ENCODE measurements at regions not wholly inside any gene's neighbourhood (a gene's known extent, or its start where the extent isn't known, plus 50 kb on each side); places are given as distances from the start of the nearest gene placed in this dataset.
A peak's percentile ranks its signal among the peaks of the same experiment; 100 is the strongest.

DNA sequence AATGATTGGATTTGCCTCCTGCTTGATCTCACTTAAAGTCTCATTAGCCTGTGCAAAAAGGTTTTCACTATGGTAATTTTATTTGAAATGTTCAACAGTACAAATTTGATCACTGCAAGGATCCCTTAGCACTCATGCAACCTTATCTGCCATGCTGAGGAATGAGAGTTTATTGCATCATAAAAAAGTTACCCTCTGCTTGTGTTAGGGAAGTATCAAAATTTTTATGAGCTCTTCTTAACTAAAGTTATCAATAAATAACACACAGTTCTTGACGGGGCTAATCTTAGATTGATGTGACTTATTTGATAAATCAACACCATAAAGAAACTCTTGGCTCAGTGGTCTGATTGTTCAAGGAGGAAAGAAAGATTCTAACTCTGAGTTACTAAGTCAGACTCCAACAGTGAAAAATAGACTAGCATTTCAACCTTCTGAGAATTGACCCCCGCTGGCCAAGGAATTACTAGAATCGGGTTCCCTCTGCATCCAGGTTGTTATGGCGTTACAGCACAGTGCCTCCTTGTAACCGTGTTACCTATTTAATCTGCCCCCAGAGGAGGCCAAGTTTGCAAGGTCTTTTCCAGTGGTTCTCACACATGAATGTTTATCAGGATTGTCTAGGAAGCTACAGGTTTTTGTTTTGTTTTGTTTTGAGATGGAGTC lies 259.7 kb downstream of the CDCA7 start:
- Histone ChIP-seq H4K20me1 (ENCODE audit: low read depth) (no peaks in the 10 kb centered on the region), H3K36me3 (no peaks in the 10 kb centered on the region), H2AFZ (replicated peaks) (no peak overlapping the region), H3K4me2 (no peak overlapping the region), H3K4me3 (no peak overlapping the region), H3K27ac (no peak overlapping the region), H3K4me1 (peaks cover 9% of the 10 kb centered on the region), H3K9me3 (ENCODE audit: low read depth) (no peaks in the 10 kb centered on the region), H3K79me2 (ENCODE audit: low read depth) (no peaks in the 10 kb centered on the region), H3K9ac (no peak overlapping the region), H3K27me3 (no peaks in the 10 kb centered on the region), H3F3A (ENCODE audit: low read depth) (no peaks in the 10 kb centered on the region)
- peak overlapping the region; percentile 21 for H3K27ac Mint-ChIP-seq
- TF ChIP-seq EZH2 (IDR thresholded peaks at IDR 0.05) = no peak
- TF ChIP-seq, protein P1, sequence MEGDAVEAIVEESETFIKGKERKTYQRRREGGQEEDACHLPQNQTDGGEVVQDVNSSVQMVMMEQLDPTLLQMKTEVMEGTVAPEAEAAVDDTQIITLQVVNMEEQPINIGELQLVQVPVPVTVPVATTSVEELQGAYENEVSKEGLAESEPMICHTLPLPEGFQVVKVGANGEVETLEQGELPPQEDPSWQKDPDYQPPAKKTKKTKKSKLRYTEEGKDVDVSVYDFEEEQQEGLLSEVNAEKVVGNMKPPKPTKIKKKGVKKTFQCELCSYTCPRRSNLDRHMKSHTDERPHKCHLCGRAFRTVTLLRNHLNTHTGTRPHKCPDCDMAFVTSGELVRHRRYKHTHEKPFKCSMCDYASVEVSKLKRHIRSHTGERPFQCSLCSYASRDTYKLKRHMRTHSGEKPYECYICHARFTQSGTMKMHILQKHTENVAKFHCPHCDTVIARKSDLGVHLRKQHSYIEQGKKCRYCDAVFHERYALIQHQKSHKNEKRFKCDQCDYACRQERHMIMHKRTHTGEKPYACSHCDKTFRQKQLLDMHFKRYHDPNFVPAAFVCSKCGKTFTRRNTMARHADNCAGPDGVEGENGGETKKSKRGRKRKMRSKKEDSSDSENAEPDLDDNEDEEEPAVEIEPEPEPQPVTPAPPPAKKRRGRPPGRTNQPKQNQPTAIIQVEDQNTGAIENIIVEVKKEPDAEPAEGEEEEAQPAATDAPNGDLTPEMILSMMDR (IDR thresholded peaks at IDR 0.05) = no peak
- TF ChIP-seq EZH2phosphoT487 (IDR thresholded peaks at IDR 0.05) = no peak
- no peaks in the 10 kb centered on the region for H3K36me3 Mint-ChIP-seq
- H3K4me1 Mint-ChIP-seq = peaks cover 12% of the 10 kb centered on the region
- H3K27me3 Mint-ChIP-seq (ENCODE audit: insufficient read depth, low read depth) = no peaks in the 10 kb centered on the region
- H3K9me3 Mint-ChIP-seq = peaks cover 11% of the 10 kb centered on the region
- no peak for DNase-seq (ENCODE audit: low spot score)
- H3K4me3 Mint-ChIP-seq = no peak overlapping the region

DNA sequence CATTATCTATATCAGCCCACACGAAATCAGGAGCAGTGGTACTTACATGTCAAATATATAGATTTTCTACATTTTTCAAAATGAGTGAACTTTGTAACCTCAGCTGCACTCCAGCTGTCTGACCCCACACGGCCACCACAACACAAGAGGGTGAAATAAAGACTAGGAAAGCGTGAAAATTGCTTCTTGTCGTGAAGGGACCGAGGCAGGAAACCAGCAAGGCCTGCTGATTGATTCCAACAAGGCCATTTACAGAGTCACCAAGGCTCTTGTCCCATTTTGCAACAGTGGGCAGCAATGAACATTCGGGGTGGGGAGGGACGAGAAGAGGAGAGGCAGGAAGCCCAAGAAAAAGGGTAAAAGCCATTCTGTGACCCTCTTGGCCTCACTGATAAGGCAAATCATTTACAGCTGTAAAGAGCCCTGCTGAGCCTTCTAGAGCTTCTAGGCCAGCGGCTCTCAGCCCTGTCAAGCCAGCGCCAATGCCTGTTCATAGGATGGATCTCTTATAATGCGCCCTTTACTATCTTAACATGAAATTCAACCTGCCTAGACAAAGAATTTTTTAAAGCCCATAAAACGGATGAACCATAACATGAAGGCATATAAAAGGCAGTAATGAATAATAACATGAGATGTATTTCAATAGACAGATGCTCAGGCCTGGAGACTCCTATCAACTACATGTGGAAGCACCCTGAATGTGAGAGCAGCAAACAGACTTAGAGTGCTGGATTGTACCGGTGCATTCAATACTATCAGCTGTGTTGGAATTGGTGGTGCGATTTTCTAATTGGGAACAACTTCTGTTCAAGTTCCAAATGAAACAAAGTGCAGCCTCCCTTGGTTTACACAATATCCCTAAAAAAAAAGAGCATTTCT lies 269.0 kb downstream of the CDCA7 start:
- H3K4me1 Mint-ChIP-seq = peaks cover 19% of the 10 kb centered on the region
- Histone ChIP-seq H4K20me1 (ENCODE audit: low read depth) (no peaks in the 10 kb centered on the region), H3K27ac (no peak overlapping the region), H3K79me2 (ENCODE audit: low read depth) (no peaks in the 10 kb centered on the region), H3K36me3 (no peaks in the 10 kb centered on the region), H3K4me3 (no peak overlapping the region), H2AFZ (replicated peaks) (peak overlapping the region; percentile 26), H3F3A (ENCODE audit: low read depth) (no peaks in the 10 kb centered on the region), H3K27me3 (no peaks in the 10 kb centered on the region), H3K4me1 (peaks cover 8% of the 10 kb centered on the region), H3K9ac (no peak overlapping the region), H3K9me3 (ENCODE audit: low read depth) (no peaks in the 10 kb centered on the region), H3K4me2 (peak overlapping the region; percentile 21)
- DNase-seq (ENCODE audit: low spot score) = no peak
- H3K27ac Mint-ChIP-seq = peak overlapping the region; percentile 92
- peaks cover 10% of the 10 kb centered on the region for H3K27me3 Mint-ChIP-seq (ENCODE audit: insufficient read depth, low read depth)
- TF ChIP-seq, protein P1 (IDR thresholded peaks at IDR 0.05) = no peak
- TF ChIP-seq EZH2phosphoT487 (IDR thresholded peaks at IDR 0.05) (no peak), EZH2 (IDR thresholded peaks at IDR 0.05) (no peak)
- peaks cover 12% of the 10 kb centered on the region for H3K36me3 Mint-ChIP-seq
- no peak overlapping the region for H3K4me3 Mint-ChIP-seq
- peaks cover 24% of the 10 kb centered on the region for H3K9me3 Mint-ChIP-seq

DNA sequence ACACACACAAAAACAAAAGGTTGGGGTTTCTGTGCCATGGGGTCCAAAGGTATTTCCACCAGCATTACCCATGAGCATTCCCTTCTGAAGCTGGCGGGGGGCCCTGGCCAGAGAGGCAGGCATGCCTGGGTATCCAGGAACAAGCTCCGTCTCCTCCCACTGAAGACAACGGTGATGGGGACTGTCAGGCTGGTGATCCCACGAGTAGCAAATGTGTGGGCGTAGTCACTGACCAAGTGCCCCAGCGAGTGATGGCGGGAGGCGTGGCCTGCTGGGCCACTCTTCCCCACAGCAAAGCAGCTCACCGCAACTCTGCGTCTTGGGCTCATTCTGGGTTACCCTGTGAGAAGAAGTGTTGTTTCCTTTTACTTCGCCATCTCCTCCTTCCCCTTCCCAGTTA lies 270.6 kb downstream of the CDCA7 start:
- Mint-ChIP-seq H3K27me3 (ENCODE audit: insufficient read depth, low read depth) (peaks cover 15% of the 10 kb centered on the region), H3K36me3 (peaks cover 12% of the 10 kb centered on the region), H3K9me3 (peaks cover 22% of the 10 kb centered on the region), H3K27ac (no peak overlapping the region), H3K4me1 (peaks cover 19% of the 10 kb centered on the region), H3K4me3 (no peak overlapping the region)
- H2AFZ ChIP-seq (replicated peaks) = no peak overlapping the region
- no peak overlapping the region for H3K27ac ChIP-seq
- no peaks in the 10 kb centered on the region for H3K9me3 ChIP-seq (ENCODE audit: low read depth)
- no peak overlapping the region for H3K4me2 ChIP-seq
- no peak overlapping the region for H3K9ac ChIP-seq
- no peaks in the 10 kb centered on the region for H3F3A ChIP-seq (ENCODE audit: low read depth)
- TF ChIP-seq, protein P1 (IDR thresholded peaks at IDR 0.05) = no peak
- TF ChIP-seq EZH2 (IDR thresholded peaks at IDR 0.05) = no peak
- TF ChIP-seq EZH2phosphoT487 (IDR thresholded peaks at IDR 0.05) = no peak
- no peaks in the 10 kb centered on the region for H4K20me1 ChIP-seq (ENCODE audit: low read depth)
- no peaks in the 10 kb centered on the region for H3K36me3 ChIP-seq
- no peaks in the 10 kb centered on the region for H3K27me3 ChIP-seq
- DNase-seq (ENCODE audit: low spot score) = no peak
- peaks cover 8% of the 10 kb centered on the region for H3K4me1 ChIP-seq
- H3K79me2 ChIP-seq (ENCODE audit: low read depth) = no peaks in the 10 kb centered on the region
- H3K4me3 ChIP-seq = no peak overlapping the region

All from neural progenitor cell (in vitro differentiated cells).